Dermis blood vessel endothelial cell (primary cell): ENCODE measurements at regions not wholly inside any gene's neighbourhood (a gene's known extent, or its start where the extent isn't known, plus 50 kb on each side); places are given as distances from the start of the nearest gene placed in this dataset.

ENCODE experiments used
- DNase-seq: peaks from one replicate; pipeline ENCODE4 v3.0.0; 2010

DNA sequence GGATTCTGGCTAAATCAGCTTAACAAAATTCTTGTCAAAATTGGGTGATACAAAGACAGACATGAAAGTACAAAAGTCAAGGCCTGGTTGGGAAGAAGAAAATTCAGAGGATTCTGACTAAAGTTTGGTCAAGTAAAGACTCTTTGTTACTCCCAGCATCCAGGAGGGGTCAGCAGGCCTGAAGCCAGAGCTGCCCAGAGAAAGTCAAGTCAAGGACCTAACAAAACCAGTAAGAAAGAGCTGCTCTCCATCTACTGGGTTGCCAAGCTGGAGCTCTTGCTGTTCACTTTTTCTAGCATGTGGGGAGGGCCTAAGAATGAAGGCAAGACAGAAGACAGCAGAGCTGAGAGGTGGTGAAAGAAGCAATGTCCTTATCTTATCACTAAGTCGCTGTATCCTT lies 143.3 kb downstream of the C1D start:
- no peak for DNase-seq

- peak; percentile 20 for DNase-seq
Observed at GRCh38 chr2:67922080-67922785, 140.6 kb downstream of the C1D start.

DNA sequence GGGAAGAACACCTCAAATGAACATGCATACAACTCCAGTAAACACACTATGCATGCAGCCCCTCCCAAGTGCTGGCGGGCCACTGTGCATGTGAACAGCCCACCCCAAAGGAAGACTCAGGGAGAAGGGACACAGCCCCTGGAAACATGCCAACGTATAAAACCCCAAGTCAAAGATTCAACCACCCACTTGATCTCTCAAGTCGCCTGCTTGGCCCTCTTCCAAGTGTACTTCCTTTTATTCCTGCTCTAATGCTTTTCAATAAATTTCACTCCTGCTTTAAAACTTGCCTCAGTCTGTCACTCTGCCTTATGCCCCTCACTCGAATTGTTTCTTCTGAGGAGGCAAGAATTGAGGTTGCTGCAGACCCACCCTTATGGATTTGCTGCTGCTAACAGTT lies 139.1 kb downstream of the C1D start:
- peak; percentile 52 for DNase-seq

DNA sequence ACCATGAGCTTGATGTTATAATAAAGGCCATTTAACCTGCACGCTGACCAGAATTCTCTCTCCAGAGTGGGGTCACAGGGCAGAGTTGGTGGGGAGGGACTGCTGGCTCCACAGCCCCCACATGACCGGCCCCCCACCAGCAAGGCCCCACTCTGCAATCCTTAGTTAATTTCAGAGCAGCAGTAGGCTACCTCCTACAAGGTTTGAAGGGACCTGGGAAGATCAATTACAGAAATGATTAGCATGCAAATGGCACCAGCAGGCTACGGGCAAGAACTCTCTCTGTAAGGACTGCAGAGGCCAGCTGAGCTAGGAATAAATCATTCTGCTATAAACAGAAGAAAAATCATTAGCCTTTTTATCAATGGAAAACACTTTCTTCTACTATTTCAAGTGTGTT lies 135.3 kb downstream of the C1D start:
- no peak for DNase-seq

GRCh38 chr2:67930156-67930555 lies 132.6 kb downstream of the C1D start:
- DNase-seq, result no peak

- no peak for DNase-seq
Observed at GRCh38 chr2:67936969-67937368, 125.8 kb downstream of the C1D start.

DNA sequence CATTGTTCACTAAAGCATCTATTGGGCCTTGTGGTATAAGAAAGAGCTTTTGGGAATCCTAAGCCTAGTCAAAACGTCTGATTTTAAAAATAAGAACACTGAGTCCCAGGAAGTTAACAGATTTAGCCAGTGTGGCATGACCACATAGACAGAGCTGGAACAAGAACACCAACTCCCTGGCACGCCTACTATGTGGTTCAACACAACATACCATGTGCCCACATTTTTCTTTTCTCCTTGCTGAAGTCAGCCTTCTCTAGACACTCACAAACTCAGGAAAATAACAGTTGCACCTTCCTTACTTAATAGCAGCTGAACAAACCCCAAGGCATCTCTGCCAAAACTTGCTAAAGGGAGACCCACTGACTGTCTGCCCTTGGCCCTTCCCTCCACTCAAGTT lies 124.8 kb downstream of the C1D start:
- no peak for DNase-seq

DNA sequence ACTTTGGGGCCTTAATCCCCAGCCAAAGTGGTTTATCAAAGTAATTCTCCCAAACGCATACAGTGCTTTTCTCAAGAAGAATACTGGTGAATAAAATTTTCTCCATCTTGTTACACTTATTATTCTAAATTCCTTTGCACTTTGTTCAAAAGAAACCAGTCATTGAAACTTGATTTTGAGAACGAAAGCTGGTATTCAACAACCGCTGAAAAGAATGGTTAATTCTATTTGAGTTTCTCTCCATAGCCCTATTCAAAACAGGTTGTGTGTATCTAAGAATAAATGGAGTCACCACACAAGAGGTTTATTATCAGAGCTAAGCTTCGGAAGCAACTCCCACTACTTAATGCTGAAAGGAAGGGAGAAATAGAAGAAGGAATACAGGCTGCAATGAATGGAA lies 117.7 kb downstream of the C1D start:
- no peak for DNase-seq

DNA sequence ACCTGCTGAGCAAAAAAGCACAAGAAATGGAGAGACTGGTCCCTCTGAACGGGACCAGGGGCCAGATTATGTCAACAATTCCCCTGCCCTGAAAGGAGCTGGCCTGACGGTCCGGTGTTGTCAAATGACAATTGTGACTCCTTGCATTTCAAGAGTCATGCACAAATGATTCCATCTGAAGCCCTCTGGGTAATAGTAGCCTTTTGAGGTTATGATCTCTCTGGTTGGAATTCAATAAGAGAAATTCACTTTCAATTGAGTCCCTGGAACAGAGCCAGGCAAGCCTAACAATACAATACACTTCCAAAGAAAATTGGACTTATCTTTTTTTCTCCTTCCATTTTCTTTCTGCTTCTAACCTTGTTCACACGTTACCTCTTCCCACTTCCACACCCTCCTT lies 116.9 kb downstream of the C1D start:
- peak; percentile 62 for DNase-seq

DNA sequence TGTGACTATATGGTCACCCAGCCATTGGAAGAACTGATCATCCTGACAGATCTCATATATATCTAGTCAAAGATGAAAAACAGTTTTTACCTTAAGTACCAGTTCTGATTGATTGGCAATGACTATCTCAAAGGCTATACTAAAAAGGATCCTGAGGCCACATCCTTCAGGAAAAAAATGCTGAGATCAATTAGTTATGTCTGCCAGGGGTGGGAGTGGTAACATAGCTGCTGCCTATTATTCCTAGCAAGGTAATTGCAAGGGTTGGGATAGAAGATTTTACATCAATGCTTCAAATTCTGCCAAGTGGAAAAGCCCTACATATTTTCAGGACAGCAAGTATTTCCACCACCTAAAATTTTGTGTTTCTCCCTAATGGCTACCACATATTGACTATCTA lies 114.7 kb downstream of the C1D start:
- no peak for DNase-seq

DNA sequence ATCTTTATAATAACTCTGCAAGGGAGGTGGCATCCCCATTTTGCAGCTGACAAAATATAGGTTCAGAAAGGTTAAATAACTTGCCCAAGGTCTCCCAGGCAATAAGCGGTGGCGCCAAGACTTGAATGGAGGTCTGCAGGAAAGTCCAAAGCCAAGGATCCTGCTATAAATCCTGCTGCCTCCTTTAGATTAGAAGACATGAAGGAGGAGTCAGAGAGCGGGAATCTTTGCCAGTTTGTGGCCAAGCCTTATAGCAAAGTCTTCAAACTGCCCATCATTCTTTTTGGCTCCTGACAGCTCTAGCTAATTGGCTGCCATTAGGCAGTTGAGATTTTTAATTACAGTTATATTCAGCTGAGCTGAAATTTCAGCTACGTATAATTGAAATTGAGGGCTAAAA lies 114.3 kb downstream of the C1D start:
- DNase-seq, result no peak

DNA sequence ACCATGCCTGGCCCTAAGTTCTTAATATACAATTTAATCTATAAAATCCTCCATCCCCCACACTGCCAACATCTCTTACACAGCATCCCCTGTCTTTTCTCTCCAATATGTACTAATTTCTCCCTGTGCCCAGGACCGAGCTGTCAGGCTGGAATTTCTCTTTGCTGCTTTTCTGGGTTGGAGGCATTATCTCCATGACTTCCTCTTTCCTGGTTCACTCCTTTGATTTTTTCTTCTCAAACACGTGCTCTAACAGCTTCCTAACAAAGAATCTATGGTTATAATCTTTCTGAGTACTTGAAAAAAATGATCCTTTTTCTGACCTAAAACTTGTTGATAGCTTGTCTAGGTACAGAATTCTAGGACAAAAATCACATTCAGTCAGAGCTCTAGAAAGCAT lies 112.8 kb downstream of the C1D start:
- DNase-seq, result no peak

GRCh38 chr2:67950919-67951318 lies 111.9 kb downstream of the C1D start:
- DNase-seq, result peak; percentile 28

- DNase-seq, result no peak
Observed at GRCh38 chr2:67952066-67952465, 110.7 kb downstream of the C1D start.

- peak; percentile 89 for DNase-seq
Observed at GRCh38 chr2:67954093-67954748, 108.6 kb downstream of the C1D start.

- DNase-seq, result no peak
Observed at GRCh38 chr2:67955748-67956603, 106.8 kb downstream of the C1D start.

DNA sequence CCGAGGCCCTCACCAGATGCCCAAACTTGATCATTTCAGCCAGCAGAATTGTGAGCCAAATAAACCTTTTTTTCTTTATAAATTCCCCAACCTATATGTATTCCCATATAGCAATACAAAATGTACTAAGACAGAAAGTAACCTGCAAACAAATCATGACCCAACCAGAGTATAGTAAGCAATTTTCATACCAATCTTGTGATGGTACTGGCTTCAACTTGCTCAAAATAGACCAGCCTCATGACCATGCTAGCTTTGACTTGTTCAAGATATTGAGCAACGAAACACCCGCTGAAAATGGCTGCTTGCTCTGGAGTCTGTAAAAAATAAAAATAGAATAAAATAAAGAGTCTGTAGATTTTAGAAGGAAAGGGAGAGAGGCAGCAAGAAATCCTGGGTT lies 97.6 kb downstream of the C1D start:
- DNase-seq, result no peak

DNA sequence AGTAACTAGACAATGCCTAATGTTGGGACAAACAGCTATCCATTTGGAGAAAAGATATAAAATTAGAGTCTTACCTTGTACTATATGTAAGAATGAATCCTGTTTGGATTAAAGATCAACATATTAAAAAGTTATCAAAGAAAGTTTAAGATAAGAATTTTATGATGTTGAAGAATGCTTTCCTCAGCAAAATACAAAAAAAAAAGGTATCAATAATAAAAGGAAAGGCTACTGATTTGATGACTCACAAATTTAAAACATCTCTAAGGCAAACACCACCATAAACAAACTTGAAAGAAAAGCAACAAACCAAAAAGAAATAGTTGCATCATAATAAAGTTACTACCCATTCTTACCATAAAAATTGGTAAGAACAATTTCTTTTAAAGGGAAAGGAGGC lies 92.7 kb downstream of the C1D start:
- no peak for DNase-seq

GRCh38 chr2:67970542-67970941 lies 92.3 kb downstream of the C1D start:
- no peak for DNase-seq

DNA sequence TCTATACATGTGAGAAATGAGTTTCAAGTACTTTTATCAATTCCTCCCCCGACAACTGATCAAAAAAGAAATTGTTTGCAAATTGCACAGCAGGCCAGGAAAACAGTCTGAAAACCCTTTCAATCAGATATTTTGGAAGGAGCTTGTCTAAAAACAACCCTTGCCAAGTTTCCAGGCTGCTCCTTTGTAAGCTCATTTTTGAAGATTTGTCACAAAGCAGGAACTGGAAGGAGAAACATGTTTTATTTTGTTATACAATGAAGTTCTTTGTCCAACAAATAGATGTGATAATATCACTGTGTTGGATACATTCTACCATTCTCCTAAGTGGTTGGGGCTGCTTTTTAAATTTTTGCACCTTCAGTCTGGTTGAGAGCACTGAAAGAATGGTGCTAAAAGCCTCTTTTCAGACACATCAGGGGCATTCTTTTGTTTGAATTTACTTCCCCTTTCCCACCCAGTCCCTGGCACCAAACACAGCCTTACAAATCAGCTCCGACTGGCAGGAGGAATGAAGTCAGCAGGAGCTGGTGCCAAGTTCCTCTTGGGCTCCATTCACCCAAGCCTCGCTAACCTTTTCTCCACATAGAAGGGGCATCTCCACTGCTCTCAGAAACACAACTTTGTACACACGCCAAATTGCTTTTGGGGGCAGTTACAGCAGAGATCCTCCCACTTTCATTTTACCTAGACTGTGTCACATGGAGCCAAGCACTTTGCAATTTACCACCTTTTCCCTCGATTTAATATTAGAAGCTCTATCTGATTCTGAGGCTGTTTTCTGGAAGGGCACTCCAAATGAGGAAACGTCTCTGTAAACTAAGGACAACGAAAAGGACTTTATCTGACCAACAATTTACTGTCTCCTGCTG lies 88.0 kb downstream of the C1D start:
- peak; percentile 68 for DNase-seq

DNA sequence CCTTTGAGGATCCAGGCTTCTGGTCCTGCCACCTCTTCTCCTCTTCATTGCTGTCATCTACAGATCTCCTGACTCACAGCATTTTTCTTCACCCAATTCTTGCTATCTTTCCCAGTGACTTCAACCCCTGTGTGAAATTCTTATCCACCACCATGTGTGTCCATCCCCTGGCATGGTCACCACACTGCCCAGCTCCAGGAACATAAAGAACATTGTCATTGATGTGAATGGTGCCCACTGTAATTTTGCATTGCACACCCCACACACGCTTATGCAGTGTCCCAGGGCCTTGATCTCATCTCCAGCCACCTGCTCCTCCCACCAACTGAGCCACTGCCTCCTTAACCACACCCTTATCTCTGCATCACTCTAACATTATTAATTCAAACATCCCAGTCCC lies 85.3 kb downstream of the C1D start:
- no peak for DNase-seq

- DNase-seq, result no peak
Observed at GRCh38 chr2:67982956-67983355, 79.8 kb downstream of the C1D start.

DNA sequence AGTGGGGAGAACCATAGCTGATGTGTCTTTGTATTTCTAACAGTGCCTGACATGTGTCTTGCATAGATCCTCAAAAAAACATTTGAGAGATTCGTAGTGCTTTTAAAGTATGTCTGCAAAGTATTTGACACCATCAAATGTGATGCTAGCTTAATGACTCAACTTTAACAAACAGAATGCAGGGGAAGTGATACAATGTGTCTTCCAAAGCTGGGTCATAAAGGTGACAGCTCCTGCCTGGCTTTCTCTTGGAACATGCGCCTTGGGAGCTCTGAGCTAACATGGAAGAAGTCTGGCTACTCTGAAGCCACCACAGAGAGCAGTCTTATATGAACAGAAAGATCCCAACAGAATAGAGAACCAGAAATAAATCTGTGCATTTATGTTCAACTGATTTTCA lies 78.2 kb downstream of the C1D start:
- peak; percentile 40 for DNase-seq
